Liver (tissue), 7 donors: ENCODE measurements at regions not wholly inside any gene's neighbourhood (a gene's known extent, or its start where the extent isn't known, plus 50 kb on each side); places are given as distances from the start of the nearest gene placed in this dataset.

ENCODE experiments used
- DNase-seq: peaks from one replicate; pipeline ENCODE4 v3.0.0-alpha.2; 2017; ENCODE audit warnings: low spot score
- H3K27ac ChIP-seq, 2 donors: one replicate each; pipeline ENCODE4 v1.7.0; 2013; ENCODE audit warnings: inconsistent platforms in 2 of 2, low read length in 2 of 2, control low read depth in 1 of 2, low read depth in 1 of 2, mild to moderate bottlenecking in 1 of 2
- H3K27me3 ChIP-seq, 4 donors: one replicate each; pipeline versions ENCODE4 v1.6.1 to v1.7.0; 2013; ENCODE audit warnings: low read length in 3 of 4, inconsistent platforms in 1 of 4, mild to moderate bottlenecking in 1 of 4, moderate library complexity in 1 of 4; ENCODE audit not compliant: control insufficient read depth in 4 of 4, insufficient read depth in 4 of 4
- H3K36me3 ChIP-seq, 4 donors: one replicate each; pipeline versions ENCODE4 v1.6.1 to v1.7.0; 2013; ENCODE audit warnings: low read length in 3 of 4, mild to moderate bottlenecking in 3 of 4, low read depth in 1 of 4, moderate library complexity in 1 of 4; ENCODE audit not compliant: control insufficient read depth in 4 of 4, insufficient read depth in 3 of 4
- H3K4me1 ChIP-seq, 4 donors: one replicate each; pipeline versions ENCODE4 v1.6.1 to v1.7.0; 2013; ENCODE audit warnings: low read length in 3 of 4, mild to moderate bottlenecking in 3 of 4, moderate library complexity in 1 of 4; ENCODE audit not compliant: control insufficient read depth in 4 of 4, insufficient read depth in 4 of 4
- H3K4me3 ChIP-seq, 3 donors: one replicate each; pipeline versions ENCODE4 v1.6.1 to v1.7.0; 2013; ENCODE audit warnings: low read length in 3 of 3, control low read depth in 1 of 3, low read depth in 1 of 3, mild to moderate bottlenecking in 1 of 3
- H3K9ac ChIP-seq, 2 donors: one replicate each; pipeline ENCODE4 v1.7.0; 2013; ENCODE audit warnings: low read length in 2 of 2, mild to moderate bottlenecking in 2 of 2, moderate library complexity in 2 of 2, control low read depth in 1 of 2, low read depth in 1 of 2
- H3K9me3 ChIP-seq, 4 donors: one replicate each; pipeline versions ENCODE4 v1.6.1 to v1.7.0; 2013; ENCODE audit warnings: low read length in 3 of 4; ENCODE audit not compliant: control insufficient read depth in 4 of 4
- FOXA1 ChIP-seq: IDR thresholded peaks from 2 replicates; pipeline ENCODE4 v1.6.1; 2016; ENCODE audit warnings: antibody characterized with exemption
- FOXA2 ChIP-seq: IDR thresholded peaks from 2 replicates; pipeline ENCODE4 v1.6.1; 2016; ENCODE audit warnings: antibody characterized with exemption
- GABPA ChIP-seq, 2 donors: IDR thresholded peaks in 1 of 2; conservative IDR thresholded peaks in 1 of 2; 2 replicates each; pipeline ENCODE4 v1.6.1; 2016; ENCODE audit warnings: antibody characterized with exemption in 2 of 2, mild to moderate bottlenecking in 1 of 2, moderate library complexity in 1 of 2
- HNF4G ChIP-seq: IDR thresholded peaks from 2 replicates; pipeline ENCODE4 v1.6.1; 2016; ENCODE audit warnings: antibody characterized with exemption
- NR2F2 ChIP-seq: IDR thresholded peaks from 2 replicates; pipeline ENCODE4 v1.6.1; 2016; ENCODE audit warnings: antibody characterized with exemption
- RAD21 ChIP-seq, 2 donors: IDR thresholded peaks; 2 replicates each; pipeline ENCODE4 v1.6.1; 2016; ENCODE audit warnings: antibody characterized with exemption in 2 of 2, mild to moderate bottlenecking in 2 of 2
- SP1 ChIP-seq: IDR thresholded peaks from 2 replicates; pipeline ENCODE4 v1.6.1; 2018; ENCODE audit warnings: antibody characterized with exemption, mild to moderate bottlenecking
- TAF1 ChIP-seq: conservative IDR thresholded peaks from 2 replicates; pipeline ENCODE4 v1.6.1; 2016; ENCODE audit warnings: antibody characterized with exemption, mild to moderate bottlenecking
- WGBS: extraction: QIAGEN DNeasy Blood & Tissue Kit; methylation state at CpG from one replicate; pipeline ENCODE4 v1.1.7; 2013; 5-methylcytosine and 5-hydroxymethylcytosine counted together
- TF ChIP-seq, protein P1 (sequence below): IDR thresholded peaks from 2 replicates; pipeline ENCODE4 v1.6.1; 2016; ENCODE audit warnings: antibody characterized with exemption
- TF ChIP-seq, protein P2 (sequence below): IDR thresholded peaks from 2 replicates; pipeline ENCODE4 v1.6.1; 2016; ENCODE audit warnings: antibody characterized with exemption
- TF ChIP-seq, protein P3 (sequence below): IDR thresholded peaks from 2 replicates; pipeline ENCODE4 v1.6.1; 2016; ENCODE audit warnings: antibody characterized with exemption, mild to moderate bottlenecking
- TF ChIP-seq, protein P4 (sequence below): IDR thresholded peaks from 2 replicates; pipeline ENCODE4 v1.6.1; 2016; ENCODE audit warnings: antibody characterized with exemption
- donor health status: healthy.
- donor health status: healthy.
- donor health status: healthy.
- donor health status: healthy.

DNA sequence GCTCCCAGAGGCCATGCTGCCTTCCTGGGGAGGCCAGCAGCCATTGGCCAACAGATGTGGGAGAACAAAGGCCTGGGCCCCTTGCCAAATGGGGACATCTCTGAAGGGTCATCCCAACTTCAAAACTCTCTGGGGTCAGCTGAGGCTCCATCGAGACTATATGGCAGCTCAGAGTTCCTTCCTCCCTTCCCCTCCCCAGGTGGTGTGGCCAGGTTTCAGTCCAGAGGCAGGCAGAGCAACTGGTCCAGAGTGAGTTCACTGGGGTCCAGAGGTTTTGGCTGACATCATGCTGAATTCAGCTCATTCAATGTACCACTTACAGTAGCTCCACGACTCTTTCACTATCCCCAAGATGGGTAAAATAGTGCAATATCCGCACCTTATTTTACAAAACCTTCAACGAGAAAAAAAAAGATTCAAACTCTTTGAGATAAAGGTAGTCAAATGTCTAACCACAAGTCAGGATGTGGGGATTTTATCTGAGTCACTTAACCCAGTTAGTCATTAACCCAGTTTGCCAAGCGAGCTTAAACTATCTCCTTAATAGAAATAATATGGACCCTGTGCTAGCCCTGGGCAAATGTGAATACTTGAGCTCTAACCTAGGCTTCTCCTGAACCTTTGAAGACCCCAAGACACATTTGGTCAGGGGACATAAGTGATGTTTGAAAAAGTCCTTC lies 108.4 kb upstream of the PLEKHG1 start:
- H3K27ac ChIP-seq: no peak overlapping the region
- DNase-seq: no peak
- no peaks in the 10 kb centered on the region for H3K4me1 ChIP-seq
- no peaks in the 10 kb centered on the region for H3K27me3 ChIP-seq
- no peaks in the 10 kb centered on the region for H3K9me3 ChIP-seq
- H3K36me3 ChIP-seq: no peaks in the 10 kb centered on the region
- WGBS: 71% methylated on average over 5 of the region's 5 CpGs
- H3K4me3 ChIP-seq: no peak overlapping the region
- H3K9ac ChIP-seq: no peak overlapping the region
- TF ChIP-seq RAD21 (IDR thresholded peaks at IDR 0.05) (no peak), FOXA2 (no peak), GABPA (IDR thresholded peaks at IDR 0.05 in 1 of 2, conservative IDR thresholded peaks at IDR 0.05 in 1 of 2) (no peak), FOXA1 (no peak)
- TF ChIP-seq, protein P1, sequence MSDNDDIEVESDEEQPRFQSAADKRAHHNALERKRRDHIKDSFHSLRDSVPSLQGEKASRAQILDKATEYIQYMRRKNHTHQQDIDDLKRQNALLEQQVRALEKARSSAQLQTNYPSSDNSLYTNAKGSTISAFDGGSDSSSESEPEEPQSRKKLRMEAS: no peak
- TF ChIP-seq, protein P2, sequence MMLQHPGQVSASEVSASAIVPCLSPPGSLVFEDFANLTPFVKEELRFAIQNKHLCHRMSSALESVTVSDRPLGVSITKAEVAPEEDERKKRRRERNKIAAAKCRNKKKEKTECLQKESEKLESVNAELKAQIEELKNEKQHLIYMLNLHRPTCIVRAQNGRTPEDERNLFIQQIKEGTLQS: no peak

DNA sequence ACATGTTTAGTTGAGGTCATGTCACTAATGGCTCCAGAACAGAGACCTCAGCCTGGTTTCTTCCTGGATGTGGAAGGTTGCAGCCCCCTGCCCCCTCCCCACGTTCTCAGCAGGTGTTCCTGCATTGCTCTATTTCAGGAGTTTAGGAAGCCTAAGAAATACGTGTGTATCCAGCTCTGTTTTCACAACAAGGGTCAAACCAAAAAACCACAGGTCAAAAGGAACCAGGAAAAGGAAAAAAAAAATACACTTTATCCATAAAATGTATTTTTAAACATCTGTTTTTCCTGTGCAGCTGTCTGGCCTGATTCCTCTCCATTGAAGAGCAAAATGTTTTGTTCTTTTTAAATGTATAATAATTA lies 107.9 kb upstream of the PLEKHG1 start:
- no peaks in the 10 kb centered on the region for H3K36me3 ChIP-seq
- no peak overlapping the region for H3K27ac ChIP-seq
- H3K4me1 ChIP-seq: no peaks in the 10 kb centered on the region
- DNase-seq: no peak
- no peak for TF ChIP-seq TAF1
- peak; percentile 30 for TF ChIP-seq NR2F2
- TF ChIP-seq HNF4G: no peak
- TF ChIP-seq, protein P3, sequence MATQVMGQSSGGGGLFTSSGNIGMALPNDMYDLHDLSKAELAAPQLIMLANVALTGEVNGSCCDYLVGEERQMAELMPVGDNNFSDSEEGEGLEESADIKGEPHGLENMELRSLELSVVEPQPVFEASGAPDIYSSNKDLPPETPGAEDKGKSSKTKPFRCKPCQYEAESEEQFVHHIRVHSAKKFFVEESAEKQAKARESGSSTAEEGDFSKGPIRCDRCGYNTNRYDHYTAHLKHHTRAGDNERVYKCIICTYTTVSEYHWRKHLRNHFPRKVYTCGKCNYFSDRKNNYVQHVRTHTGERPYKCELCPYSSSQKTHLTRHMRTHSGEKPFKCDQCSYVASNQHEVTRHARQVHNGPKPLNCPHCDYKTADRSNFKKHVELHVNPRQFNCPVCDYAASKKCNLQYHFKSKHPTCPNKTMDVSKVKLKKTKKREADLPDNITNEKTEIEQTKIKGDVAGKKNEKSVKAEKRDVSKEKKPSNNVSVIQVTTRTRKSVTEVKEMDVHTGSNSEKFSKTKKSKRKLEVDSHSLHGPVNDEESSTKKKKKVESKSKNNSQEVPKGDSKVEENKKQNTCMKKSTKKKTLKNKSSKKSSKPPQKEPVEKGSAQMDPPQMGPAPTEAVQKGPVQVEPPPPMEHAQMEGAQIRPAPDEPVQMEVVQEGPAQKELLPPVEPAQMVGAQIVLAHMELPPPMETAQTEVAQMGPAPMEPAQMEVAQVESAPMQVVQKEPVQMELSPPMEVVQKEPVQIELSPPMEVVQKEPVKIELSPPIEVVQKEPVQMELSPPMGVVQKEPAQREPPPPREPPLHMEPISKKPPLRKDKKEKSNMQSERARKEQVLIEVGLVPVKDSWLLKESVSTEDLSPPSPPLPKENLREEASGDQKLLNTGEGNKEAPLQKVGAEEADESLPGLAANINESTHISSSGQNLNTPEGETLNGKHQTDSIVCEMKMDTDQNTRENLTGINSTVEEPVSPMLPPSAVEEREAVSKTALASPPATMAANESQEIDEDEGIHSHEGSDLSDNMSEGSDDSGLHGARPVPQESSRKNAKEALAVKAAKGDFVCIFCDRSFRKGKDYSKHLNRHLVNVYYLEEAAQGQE: no peak
- TF ChIP-seq, protein P4, sequence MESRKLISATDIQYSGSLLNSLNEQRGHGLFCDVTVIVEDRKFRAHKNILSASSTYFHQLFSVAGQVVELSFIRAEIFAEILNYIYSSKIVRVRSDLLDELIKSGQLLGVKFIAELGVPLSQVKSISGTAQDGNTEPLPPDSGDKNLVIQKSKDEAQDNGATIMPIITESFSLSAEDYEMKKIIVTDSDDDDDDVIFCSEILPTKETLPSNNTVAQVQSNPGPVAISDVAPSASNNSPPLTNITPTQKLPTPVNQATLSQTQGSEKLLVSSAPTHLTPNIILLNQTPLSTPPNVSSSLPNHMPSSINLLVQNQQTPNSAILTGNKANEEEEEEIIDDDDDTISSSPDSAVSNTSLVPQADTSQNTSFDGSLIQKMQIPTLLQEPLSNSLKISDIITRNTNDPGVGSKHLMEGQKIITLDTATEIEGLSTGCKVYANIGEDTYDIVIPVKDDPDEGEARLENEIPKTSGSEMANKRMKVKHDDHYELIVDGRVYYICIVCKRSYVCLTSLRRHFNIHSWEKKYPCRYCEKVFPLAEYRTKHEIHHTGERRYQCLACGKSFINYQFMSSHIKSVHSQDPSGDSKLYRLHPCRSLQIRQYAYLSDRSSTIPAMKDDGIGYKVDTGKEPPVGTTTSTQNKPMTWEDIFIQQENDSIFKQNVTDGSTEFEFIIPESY: no peak
- TF ChIP-seq, protein P1: no peak
- no peak for TF ChIP-seq SP1
- TF ChIP-seq GABPA (IDR thresholded peaks at IDR 0.05 in 1 of 2, conservative IDR thresholded peaks at IDR 0.05 in 1 of 2): no peak
- H3K9ac ChIP-seq: no peak overlapping the region
- 59% methylated on average over 2 of the region's 2 CpGs for WGBS
- H3K4me3 ChIP-seq: no peak overlapping the region
- no peaks in the 10 kb centered on the region for H3K27me3 ChIP-seq
- no peaks in the 10 kb centered on the region for H3K9me3 ChIP-seq
